Neural progenitor cell (in vitro differentiated cells): ENCODE measurements at regions not wholly inside any gene's neighbourhood (a gene's known extent, or its start where the extent isn't known, plus 50 kb on each side); places are given as distances from the start of the nearest gene placed in this dataset.

ENCODE experiments used
- EZH2 ChIP-seq: fragments of 200-600 bp; sonication (generic); IDR thresholded peaks from 2 replicates; pipeline ENCODE4 v1.6.1; 2017; ENCODE audit warnings: antibody characterized with exemption, mild to moderate bottlenecking, moderate library complexity
- TF ChIP-seq, protein P1 (sequence below): fragments of 200-600 bp; sonication (generic); IDR thresholded peaks from 2 replicates; pipeline ENCODE4 v1.5.1; 2017; ENCODE audit warnings: antibody characterized with exemption, mild to moderate bottlenecking

DNA sequence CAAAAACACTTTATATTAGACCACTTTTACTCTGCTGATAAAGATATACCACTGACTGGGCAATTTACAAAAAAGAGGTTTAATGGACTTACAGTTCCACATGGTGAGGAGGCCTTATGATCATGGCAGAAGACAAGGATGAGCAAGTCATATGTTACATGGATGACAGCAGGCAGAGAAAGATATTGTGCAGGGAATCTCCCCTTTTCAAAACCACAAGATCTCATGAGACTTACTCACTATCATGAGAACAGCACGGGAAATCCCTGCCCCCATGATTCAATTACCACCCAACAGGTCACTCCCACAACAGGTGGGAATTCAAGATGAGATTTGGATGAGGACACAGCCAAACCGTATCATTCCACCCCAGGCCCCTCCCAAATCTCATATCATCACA lies 1383.8 kb upstream of the MAP3K7 start:
- no peak for TF ChIP-seq EZH2
- TF ChIP-seq, protein P1, sequence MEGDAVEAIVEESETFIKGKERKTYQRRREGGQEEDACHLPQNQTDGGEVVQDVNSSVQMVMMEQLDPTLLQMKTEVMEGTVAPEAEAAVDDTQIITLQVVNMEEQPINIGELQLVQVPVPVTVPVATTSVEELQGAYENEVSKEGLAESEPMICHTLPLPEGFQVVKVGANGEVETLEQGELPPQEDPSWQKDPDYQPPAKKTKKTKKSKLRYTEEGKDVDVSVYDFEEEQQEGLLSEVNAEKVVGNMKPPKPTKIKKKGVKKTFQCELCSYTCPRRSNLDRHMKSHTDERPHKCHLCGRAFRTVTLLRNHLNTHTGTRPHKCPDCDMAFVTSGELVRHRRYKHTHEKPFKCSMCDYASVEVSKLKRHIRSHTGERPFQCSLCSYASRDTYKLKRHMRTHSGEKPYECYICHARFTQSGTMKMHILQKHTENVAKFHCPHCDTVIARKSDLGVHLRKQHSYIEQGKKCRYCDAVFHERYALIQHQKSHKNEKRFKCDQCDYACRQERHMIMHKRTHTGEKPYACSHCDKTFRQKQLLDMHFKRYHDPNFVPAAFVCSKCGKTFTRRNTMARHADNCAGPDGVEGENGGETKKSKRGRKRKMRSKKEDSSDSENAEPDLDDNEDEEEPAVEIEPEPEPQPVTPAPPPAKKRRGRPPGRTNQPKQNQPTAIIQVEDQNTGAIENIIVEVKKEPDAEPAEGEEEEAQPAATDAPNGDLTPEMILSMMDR = no peak
